GM23338 (cell line): ENCODE measurements at regions not wholly inside any gene's neighbourhood (a gene's known extent, or its start where the extent isn't known, plus 50 kb on each side); places are given as distances from the start of the nearest gene placed in this dataset.

Source experiments
- ATAC-seq: fragments of 200-7000 bp; cut with Tn5 transposase; 3 replicates; pipeline ENCODE4 v1.9.1; 2020
- DNase-seq: peaks from one replicate; pipeline ENCODE4 v3.0.0-alpha.2; 2015; ENCODE audit warnings: low spot score
- H2AFZ ChIP-seq: fragments of 200-600 bp; sonication (generic); 2 replicates; pipeline ENCODE4 v1.8.0; 2016; ENCODE audit warnings: antibody characterized with exemption, mild to moderate bottlenecking, moderate library complexity
- H3F3A ChIP-seq: fragments of 200-600 bp; sonication (generic); replicated peaks from 2 replicates; pipeline ENCODE4 v1.8.0; 2017; ENCODE audit warnings: antibody characterized with exemption, mixed run types, low read depth
- H3K27ac ChIP-seq: fragments of 200-600 bp; sonication (generic); 2 replicates; pipeline ENCODE4 v1.6.1; 2016; ENCODE audit warnings: low read depth
- H3K27me3 ChIP-seq: fragments of 200-600 bp; sonication (generic); 2 replicates; pipeline ENCODE4 v1.8.0; 2016; ENCODE audit warnings: mild to moderate bottlenecking, mixed run types, moderate library complexity; ENCODE audit not compliant: insufficient read depth
- H3K36me3 ChIP-seq: fragments of 200-600 bp; sonication (generic); 2 replicates; pipeline ENCODE4 v1.8.0; 2016; ENCODE audit warnings: mild to moderate bottlenecking; ENCODE audit not compliant: insufficient read depth
- H3K4me1 ChIP-seq: fragments of 200-600 bp; sonication (generic); 2 replicates; pipeline ENCODE4 v1.8.0; 2016; ENCODE audit warnings: mild to moderate bottlenecking, moderate library complexity; ENCODE audit not compliant: insufficient read depth
- H3K4me2 ChIP-seq: fragments of 200-600 bp; sonication (generic); 2 replicates; pipeline ENCODE4 v1.7.1; 2017; ENCODE audit warnings: mixed run types
- H3K4me3 ChIP-seq: fragments of 200-600 bp; sonication (generic); 2 replicates; pipeline ENCODE4 v1.6.1; 2016; ENCODE audit warnings: mixed run types
- H3K79me2 ChIP-seq: fragments of 200-600 bp; sonication (generic); replicated peaks from 2 replicates; pipeline ENCODE4 v1.8.0; 2017; ENCODE audit warnings: mild to moderate bottlenecking; ENCODE audit not compliant: insufficient read depth
- H3K9me2 ChIP-seq: fragments of 200-600 bp; sonication (generic); 2 replicates; pipeline ENCODE4 v1.8.0; 2017; ENCODE audit not compliant: insufficient read depth
- H4K20me1 ChIP-seq: fragments of 200-600 bp; sonication (generic); replicated peaks from 2 replicates; pipeline ENCODE4 v1.8.0; 2017; ENCODE audit warnings: mild to moderate bottlenecking; ENCODE audit not compliant: insufficient read depth
- H3K27ac Mint-ChIP-seq: 2 replicates; pipeline ENCODE4 v1.8.0; 2020; ENCODE audit warnings: inconsistent platforms, mild to moderate bottlenecking, moderate library complexity, mixed read lengths
- H3K27me3 Mint-ChIP-seq: 3 replicates; pipeline ENCODE4 v1.8.0; 2022; ENCODE audit warnings: low read depth, mild to moderate bottlenecking, moderate library complexity, mixed read lengths, inconsistent platforms; ENCODE audit not compliant: insufficient read depth, poor library complexity
- H3K36me3 Mint-ChIP-seq: 3 replicates; pipeline ENCODE4 v1.8.0; 2021; ENCODE audit warnings: low read depth, mild to moderate bottlenecking, inconsistent platforms, moderate library complexity, mixed read lengths
- H3K4me1 Mint-ChIP-seq: 3 replicates; pipeline ENCODE4 v1.8.0; 2020; ENCODE audit warnings: mild to moderate bottlenecking, inconsistent platforms, mixed read lengths
- H3K4me3 Mint-ChIP-seq: 3 replicates; pipeline ENCODE4 v1.8.0; 2021; ENCODE audit warnings: moderate library complexity, mild to moderate bottlenecking, inconsistent platforms, mixed read lengths
- H3K9me3 Mint-ChIP-seq: 3 replicates; pipeline ENCODE4 v1.8.0; 2020; ENCODE audit warnings: moderate library complexity, mild to moderate bottlenecking, inconsistent platforms, mixed read lengths
- CREB1 ChIP-seq: fragments of 250-450 bp; sonication (Bioruptor Pico); IDR thresholded peaks from 2 replicates; pipeline ENCODE4 v1.5.0; 2020; ENCODE audit warnings: low read depth, mild to moderate bottlenecking, moderate library complexity
- EZH2 ChIP-seq: fragments of 200-600 bp; sonication (generic); IDR thresholded peaks from one replicate; pipeline ENCODE4 v1.8.0; 2017; ENCODE audit warnings: antibody characterized with exemption, mild to moderate bottlenecking, low read depth; ENCODE audit not compliant: unreplicated experiment
- EZH2phosphoT487 ChIP-seq: fragments of 200-600 bp; sonication (generic); IDR thresholded peaks from one replicate; pipeline ENCODE4 v1.8.1; 2018; ENCODE audit warnings: antibody characterized with exemption; ENCODE audit not compliant: unreplicated experiment
- JUNB ChIP-seq: IDR thresholded peaks from one replicate; pipeline ENCODE4 v1.6.1; 2016; ENCODE audit warnings: antibody characterized with exemption; ENCODE audit not compliant: unreplicated experiment
- NANOG ChIP-seq: IDR thresholded peaks from 2 replicates; pipeline ENCODE4 v1.6.1; 2016; ENCODE audit warnings: antibody characterized with exemption, borderline replicate concordance
- POLR2AphosphoS5 ChIP-seq: IDR thresholded peaks from 2 replicates; pipeline ENCODE4 v1.6.1; 2016; ENCODE audit warnings: antibody characterized with exemption, low read depth
- STAT1 ChIP-seq: IDR thresholded peaks from one replicate; pipeline ENCODE4 v1.6.1; 2016; ENCODE audit warnings: antibody characterized with exemption; ENCODE audit not compliant: unreplicated experiment
- ZNF114 ChIP-seq: fragments of 250-450 bp; sonication (Bioruptor Pico); IDR thresholded peaks from 2 replicates; pipeline ENCODE4 v1.5.0; 2020; ENCODE audit warnings: mild to moderate bottlenecking, moderate library complexity
- ZNF331 ChIP-seq: fragments of 250-450 bp; sonication (Bioruptor Pico); IDR thresholded peaks from 2 replicates; pipeline ENCODE4 v1.5.0; 2020; ENCODE audit warnings: low read depth, mild to moderate bottlenecking, moderate library complexity
- TF ChIP-seq, protein P1 (sequence below): IDR thresholded peaks from 2 replicates; pipeline ENCODE4 v1.6.1; 2016; ENCODE audit warnings: antibody characterized with exemption
- TF ChIP-seq, protein P2 (sequence below): IDR thresholded peaks from one replicate; pipeline ENCODE4 v1.6.1; 2018; ENCODE audit warnings: antibody characterized with exemption; ENCODE audit not compliant: unreplicated experiment

DNA sequence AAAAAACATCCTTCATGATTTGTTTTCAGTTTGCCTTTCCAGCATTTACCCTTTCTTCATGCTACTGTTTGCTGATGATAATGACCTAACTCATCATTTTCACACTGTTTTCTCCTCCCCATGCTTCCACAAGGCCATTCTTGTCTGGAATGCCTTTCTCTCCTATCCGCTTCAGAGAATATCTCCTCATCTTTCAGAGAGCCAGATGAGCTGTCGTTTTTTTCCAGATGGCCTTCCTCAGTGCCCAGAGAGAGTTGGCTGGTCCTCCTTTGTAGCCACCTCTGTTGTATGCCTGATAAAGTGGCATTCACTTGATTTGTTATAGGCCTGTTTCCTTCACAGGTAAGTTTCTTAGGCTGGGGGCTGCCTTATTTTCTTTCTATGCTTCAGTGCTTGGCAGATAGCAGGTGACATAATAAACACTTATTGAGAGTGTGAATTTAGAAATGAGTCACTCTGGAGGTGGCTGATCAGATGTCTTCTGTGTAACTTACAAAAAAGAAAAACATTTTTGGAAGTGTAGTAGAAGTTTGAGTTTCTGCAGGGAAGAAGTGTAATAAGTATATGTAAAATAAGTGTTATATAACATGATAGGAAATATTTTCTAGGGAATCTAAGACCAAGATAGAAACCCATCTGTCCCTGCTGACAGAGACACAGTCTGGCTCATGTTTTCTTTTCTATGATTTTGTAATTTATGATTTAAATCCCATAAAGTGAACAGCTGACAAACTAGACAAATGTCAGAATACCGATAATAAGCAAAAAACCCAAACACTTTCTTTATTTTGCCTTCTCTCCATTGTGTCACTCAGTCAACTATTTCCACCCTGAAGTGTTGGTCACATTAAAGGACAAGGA is 174.5 kb downstream of the DACT1 start:
- H3K27ac Mint-ChIP-seq, result no peak overlapping the region
- TF ChIP-seq STAT1 (no peak), JUNB (no peak), CREB1 (no peak), EZH2 (no peak), POLR2AphosphoS5 (no peak), ZNF331 (CRISPR knock-in tag) (no peak), ZNF114 (CRISPR knock-in tag) (no peak)
- TF ChIP-seq, protein P1, sequence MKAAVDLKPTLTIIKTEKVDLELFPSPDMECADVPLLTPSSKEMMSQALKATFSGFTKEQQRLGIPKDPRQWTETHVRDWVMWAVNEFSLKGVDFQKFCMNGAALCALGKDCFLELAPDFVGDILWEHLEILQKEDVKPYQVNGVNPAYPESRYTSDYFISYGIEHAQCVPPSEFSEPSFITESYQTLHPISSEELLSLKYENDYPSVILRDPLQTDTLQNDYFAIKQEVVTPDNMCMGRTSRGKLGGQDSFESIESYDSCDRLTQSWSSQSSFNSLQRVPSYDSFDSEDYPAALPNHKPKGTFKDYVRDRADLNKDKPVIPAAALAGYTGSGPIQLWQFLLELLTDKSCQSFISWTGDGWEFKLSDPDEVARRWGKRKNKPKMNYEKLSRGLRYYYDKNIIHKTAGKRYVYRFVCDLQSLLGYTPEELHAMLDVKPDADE, result no peak
- TF ChIP-seq, protein P2, sequence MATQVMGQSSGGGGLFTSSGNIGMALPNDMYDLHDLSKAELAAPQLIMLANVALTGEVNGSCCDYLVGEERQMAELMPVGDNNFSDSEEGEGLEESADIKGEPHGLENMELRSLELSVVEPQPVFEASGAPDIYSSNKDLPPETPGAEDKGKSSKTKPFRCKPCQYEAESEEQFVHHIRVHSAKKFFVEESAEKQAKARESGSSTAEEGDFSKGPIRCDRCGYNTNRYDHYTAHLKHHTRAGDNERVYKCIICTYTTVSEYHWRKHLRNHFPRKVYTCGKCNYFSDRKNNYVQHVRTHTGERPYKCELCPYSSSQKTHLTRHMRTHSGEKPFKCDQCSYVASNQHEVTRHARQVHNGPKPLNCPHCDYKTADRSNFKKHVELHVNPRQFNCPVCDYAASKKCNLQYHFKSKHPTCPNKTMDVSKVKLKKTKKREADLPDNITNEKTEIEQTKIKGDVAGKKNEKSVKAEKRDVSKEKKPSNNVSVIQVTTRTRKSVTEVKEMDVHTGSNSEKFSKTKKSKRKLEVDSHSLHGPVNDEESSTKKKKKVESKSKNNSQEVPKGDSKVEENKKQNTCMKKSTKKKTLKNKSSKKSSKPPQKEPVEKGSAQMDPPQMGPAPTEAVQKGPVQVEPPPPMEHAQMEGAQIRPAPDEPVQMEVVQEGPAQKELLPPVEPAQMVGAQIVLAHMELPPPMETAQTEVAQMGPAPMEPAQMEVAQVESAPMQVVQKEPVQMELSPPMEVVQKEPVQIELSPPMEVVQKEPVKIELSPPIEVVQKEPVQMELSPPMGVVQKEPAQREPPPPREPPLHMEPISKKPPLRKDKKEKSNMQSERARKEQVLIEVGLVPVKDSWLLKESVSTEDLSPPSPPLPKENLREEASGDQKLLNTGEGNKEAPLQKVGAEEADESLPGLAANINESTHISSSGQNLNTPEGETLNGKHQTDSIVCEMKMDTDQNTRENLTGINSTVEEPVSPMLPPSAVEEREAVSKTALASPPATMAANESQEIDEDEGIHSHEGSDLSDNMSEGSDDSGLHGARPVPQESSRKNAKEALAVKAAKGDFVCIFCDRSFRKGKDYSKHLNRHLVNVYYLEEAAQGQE, result no peak
- H3K9me3 Mint-ChIP-seq, result no peaks in the 10 kb centered on the region
- Histone ChIP-seq H4K20me1 (no peaks in the 10 kb centered on the region), H3F3A (no peaks in the 10 kb centered on the region), H3K4me1 (no peaks in the 10 kb centered on the region), H3K4me2 (no peak overlapping the region), H3K36me3 (no peaks in the 10 kb centered on the region), H3K4me3 (no peak overlapping the region), H3K79me2 (no peaks in the 10 kb centered on the region), H2AFZ (no peak overlapping the region), H3K9me2 (no peaks in the 10 kb centered on the region), H3K27me3 (no peaks in the 10 kb centered on the region), H3K27ac (no peak overlapping the region)
- no peak overlapping the region for H3K4me3 Mint-ChIP-seq
- DNase-seq (no peak), ATAC-seq (no peak)
- H3K4me1 Mint-ChIP-seq, result 0 out of 3 replicates have a peak, but pooled peaks cover 2% of the 10 kb centered on the region
- H3K27me3 Mint-ChIP-seq, result no peaks in the 10 kb centered on the region
- no peaks in the 10 kb centered on the region for H3K36me3 Mint-ChIP-seq

DNA sequence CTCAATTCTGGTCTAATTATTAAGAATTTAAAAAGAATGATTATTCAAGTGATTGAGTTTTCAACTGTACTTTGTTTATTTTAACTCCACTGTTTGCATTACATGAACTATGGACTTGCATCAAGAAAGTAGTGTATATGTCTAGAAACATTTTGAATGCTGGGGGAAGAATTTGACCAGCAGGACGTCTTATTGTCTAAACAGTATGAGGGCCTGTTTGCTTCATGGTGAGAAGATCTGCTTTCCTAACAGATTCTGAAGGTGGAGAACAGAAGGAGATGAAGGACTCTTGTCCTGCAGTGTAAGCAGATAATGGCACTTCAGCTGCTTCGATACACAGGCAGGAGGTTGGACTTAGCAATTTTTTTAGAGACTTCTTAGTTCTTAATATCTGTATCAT is 176.0 kb downstream of the DACT1 start:
- H3K79me2 ChIP-seq, result no peaks in the 10 kb centered on the region
- no peaks in the 10 kb centered on the region for H3K36me3 ChIP-seq
- no peaks in the 10 kb centered on the region for H3K4me1 ChIP-seq
- ATAC-seq, result no peak
- Mint-ChIP-seq H3K4me3 (no peak overlapping the region), H3K36me3 (no peaks in the 10 kb centered on the region), H3K9me3 (no peaks in the 10 kb centered on the region), H3K27me3 (no peaks in the 10 kb centered on the region), H3K4me1 (0 out of 3 replicates have a peak, but pooled peaks cover 2% of the 10 kb centered on the region), H3K27ac (no peak overlapping the region)
- no peak for DNase-seq
- H3K4me3 ChIP-seq, result no peak overlapping the region
- H3K4me2 ChIP-seq, result no peak overlapping the region
- H3K27ac ChIP-seq, result no peak overlapping the region
- no peaks in the 10 kb centered on the region for H4K20me1 ChIP-seq
- H3K27me3 ChIP-seq, result no peaks in the 10 kb centered on the region
- no peaks in the 10 kb centered on the region for H3F3A ChIP-seq
- H2AFZ ChIP-seq, result no peak overlapping the region
- no peaks in the 10 kb centered on the region for H3K9me2 ChIP-seq
- TF ChIP-seq EZH2phosphoT487 (no peak), EZH2 (no peak), NANOG (no peak), CREB1 (no peak), JUNB (no peak)
- TF ChIP-seq, protein P1, result no peak
- TF ChIP-seq, protein P2, result no peak
